ENCODE measurements at regions not wholly inside any gene's neighbourhood (a gene's known extent, or its start where the extent isn't known, plus 50 kb on each side); places are given as distances from the start of the nearest gene placed in this dataset.

DNA sequence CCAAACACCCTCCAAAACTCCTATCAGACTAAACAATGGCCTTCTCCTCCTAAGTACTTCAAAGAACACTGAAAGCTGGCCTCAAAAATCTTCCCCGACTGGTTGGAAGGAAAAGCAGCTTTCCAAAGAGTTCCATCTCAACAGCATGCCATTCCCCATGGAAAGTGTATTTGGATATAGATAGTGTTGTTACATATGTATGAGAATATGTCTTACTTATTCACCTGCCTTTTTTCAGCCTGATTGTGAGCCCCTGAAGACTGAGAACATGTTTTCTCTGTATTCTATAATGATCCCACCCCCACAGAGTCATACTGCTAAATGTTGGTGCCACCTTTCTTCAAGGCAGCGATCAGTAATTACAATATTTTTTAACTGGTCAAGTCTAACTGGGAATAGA is 185.4 kb upstream of the G2E3 start:
- TF ChIP-seq CTCF (IDR thresholded peaks at IDR 0.05): no peak
- TF ChIP-seq ZFX (IDR thresholded peaks at IDR 0.05; ENCODE audit: borderline replicate concordance): no peak
